ENCODE measurements at regions not wholly inside any gene's neighbourhood (a gene's known extent, or its start where the extent isn't known, plus 50 kb on each side); places are given as distances from the start of the nearest gene placed in this dataset.

DNA sequence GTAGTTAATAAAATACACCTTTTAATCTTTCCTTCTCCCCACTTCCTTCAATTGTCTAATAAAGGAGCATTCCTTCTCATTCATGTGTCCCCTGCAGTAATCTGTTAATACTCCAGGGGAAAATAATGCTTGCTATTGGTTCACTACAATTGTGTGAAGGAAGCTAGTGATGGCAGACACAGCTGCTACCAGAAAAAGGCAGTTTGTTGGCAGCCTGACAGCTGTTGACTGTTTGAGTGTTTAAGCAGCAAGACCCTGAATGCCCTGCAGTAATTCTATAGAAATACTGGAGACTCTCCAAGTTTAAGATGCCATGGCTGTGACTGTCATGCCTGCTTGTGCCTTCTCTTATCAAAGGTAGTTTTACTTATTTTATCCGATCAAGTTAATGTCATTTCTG lies 359.5 kb downstream of the C4orf33 start:
- no peak for FAIRE-seq
- no peak overlapping the region for H3K4me3 ChIP-seq (ENCODE audit: low read length in 3 of 3)
- TF ChIP-seq, protein P1, sequence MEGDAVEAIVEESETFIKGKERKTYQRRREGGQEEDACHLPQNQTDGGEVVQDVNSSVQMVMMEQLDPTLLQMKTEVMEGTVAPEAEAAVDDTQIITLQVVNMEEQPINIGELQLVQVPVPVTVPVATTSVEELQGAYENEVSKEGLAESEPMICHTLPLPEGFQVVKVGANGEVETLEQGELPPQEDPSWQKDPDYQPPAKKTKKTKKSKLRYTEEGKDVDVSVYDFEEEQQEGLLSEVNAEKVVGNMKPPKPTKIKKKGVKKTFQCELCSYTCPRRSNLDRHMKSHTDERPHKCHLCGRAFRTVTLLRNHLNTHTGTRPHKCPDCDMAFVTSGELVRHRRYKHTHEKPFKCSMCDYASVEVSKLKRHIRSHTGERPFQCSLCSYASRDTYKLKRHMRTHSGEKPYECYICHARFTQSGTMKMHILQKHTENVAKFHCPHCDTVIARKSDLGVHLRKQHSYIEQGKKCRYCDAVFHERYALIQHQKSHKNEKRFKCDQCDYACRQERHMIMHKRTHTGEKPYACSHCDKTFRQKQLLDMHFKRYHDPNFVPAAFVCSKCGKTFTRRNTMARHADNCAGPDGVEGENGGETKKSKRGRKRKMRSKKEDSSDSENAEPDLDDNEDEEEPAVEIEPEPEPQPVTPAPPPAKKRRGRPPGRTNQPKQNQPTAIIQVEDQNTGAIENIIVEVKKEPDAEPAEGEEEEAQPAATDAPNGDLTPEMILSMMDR (IDR thresholded peaks at IDR 0.05; ENCODE audit: borderline replicate concordance, extremely low read depth, insufficient read depth): no peak
- H3K9me3 ChIP-seq (ENCODE audit: control insufficient read depth in 2 of 3, insufficient read depth in 1 of 3, low read length in 3 of 3): no peaks in the 10 kb centered on the region
- no peaks in the 10 kb centered on the region for H3K27me3 ChIP-seq (ENCODE audit: control insufficient read depth, insufficient read depth, low read length)
- H3K9ac ChIP-seq (ENCODE audit: low read length in 3 of 3): no peak overlapping the region
- peak in 2 of 5 donors; percentile 4 to 18 for DNase-seq
- H3K27ac ChIP-seq (ENCODE audit: low read depth in 2 of 2, low read length in 2 of 2): no peak overlapping the region
- intact Hi-C loops (cut with DNase I): no loop called here
- H3K36me3 ChIP-seq (ENCODE audit: control insufficient read depth in 2 of 3, insufficient read depth in 3 of 3, low read length in 3 of 3): no peaks in the 10 kb centered on the region
- H3K4me1 ChIP-seq (ENCODE audit: control insufficient read depth in 2 of 3, insufficient read depth in 2 of 3, low read depth in 1 of 3, low read length in 3 of 3): no peaks in the 10 kb centered on the region

DNA sequence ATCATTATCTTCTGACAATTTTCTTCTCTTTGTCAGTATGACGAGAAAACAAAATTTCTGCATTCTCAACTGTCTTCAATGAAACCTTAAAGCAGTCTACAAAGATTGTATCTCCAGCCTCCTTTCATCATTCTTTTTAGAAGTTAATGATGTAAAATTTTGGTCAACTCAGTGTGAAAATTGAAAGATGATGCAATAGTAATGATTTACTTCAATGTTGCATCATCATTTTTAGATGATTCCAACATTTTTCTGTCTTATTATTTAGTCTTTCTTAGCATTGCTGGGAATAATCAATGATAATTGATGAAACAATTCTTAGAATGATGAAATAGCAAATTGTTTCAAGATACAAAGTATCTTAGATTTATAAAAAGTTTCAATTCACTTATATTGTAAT lies 372.7 kb downstream of the C4orf33 start:
- TF ChIP-seq, protein P1 (IDR thresholded peaks at IDR 0.05; ENCODE audit: borderline replicate concordance, extremely low read depth, insufficient read depth): no peak
- FAIRE-seq (no peak), DNase-seq (no peak)
- Histone ChIP-seq H3K9me3 (ENCODE audit: control insufficient read depth in 2 of 3, insufficient read depth in 1 of 3, low read length in 3 of 3) (no peaks in the 10 kb centered on the region), H3K4me3 (ENCODE audit: low read length in 3 of 3) (no peak overlapping the region), H3K9ac (ENCODE audit: low read length in 3 of 3) (no peak overlapping the region), H3K27ac (ENCODE audit: low read depth in 2 of 2, low read length in 2 of 2) (no peak overlapping the region), H3K27me3 (ENCODE audit: control insufficient read depth, insufficient read depth, low read length) (no peaks in the 10 kb centered on the region), H3K4me1 (ENCODE audit: control insufficient read depth in 2 of 3, insufficient read depth in 2 of 3, low read depth in 1 of 3, low read length in 3 of 3) (no peaks in the 10 kb centered on the region), H3K36me3 (ENCODE audit: control insufficient read depth in 2 of 3, insufficient read depth in 3 of 3, low read length in 3 of 3) (no peaks in the 10 kb centered on the region)
- intact Hi-C loops (cut with DNase I): no loop called here

DNA sequence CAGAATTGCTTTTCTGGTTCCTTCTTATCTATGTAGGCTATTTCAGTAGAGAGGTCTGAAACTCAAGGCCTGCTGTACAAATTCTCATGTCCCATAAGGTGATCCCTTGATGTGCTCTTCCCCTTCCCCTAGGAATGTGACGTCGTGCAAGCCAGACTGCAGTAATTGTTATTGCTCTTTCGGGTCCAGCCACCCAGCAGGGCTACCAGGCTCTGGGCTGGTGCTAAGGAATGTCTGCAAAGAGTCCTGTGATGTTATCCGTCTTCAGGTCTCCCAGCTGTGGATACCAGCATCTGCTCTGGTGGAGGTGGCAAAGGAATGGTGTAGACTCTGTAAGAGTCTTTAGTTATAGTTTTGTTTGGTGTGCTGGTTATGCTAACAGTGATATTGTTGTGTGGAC lies 378.7 kb downstream of the C4orf33 start:
- Histone ChIP-seq H3K9me3 (ENCODE audit: control insufficient read depth in 2 of 3, insufficient read depth in 1 of 3, low read length in 3 of 3) (no peaks in the 10 kb centered on the region), H3K4me1 (ENCODE audit: control insufficient read depth in 2 of 3, insufficient read depth in 2 of 3, low read depth in 1 of 3, low read length in 3 of 3) (no peaks in the 10 kb centered on the region), H3K36me3 (ENCODE audit: control insufficient read depth in 2 of 3, insufficient read depth in 3 of 3, low read length in 3 of 3) (no peaks in the 10 kb centered on the region), H3K9ac (ENCODE audit: low read length in 3 of 3) (no peak overlapping the region), H3K27me3 (ENCODE audit: control insufficient read depth, insufficient read depth, low read length) (no peaks in the 10 kb centered on the region), H3K27ac (ENCODE audit: low read depth in 2 of 2, low read length in 2 of 2) (no peak overlapping the region), H3K4me3 (ENCODE audit: low read length in 3 of 3) (no peak overlapping the region)
- TF ChIP-seq, protein P1 (IDR thresholded peaks at IDR 0.05; ENCODE audit: borderline replicate concordance, extremely low read depth, insufficient read depth): no peak
- intact Hi-C loops (cut with DNase I): no loop called here
- DNase-seq (no peak), FAIRE-seq (no peak)

DNA sequence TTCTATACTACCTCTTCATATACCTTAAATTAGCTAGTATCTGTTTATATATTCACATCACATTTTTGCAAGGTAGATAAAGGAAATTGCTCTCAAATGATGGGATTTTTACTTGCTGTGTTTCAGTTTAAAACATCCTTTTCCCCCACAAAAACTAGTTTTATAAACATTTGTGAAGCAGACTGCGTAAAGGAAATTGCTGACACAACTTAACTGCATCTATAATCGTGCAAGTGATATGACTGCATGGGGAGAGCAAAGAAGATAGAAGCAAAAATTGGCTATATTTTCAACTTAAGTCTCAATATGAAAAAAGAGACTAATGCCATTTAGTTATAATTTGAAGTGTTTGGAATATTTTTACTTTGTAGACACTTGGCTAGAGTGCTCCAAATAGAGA lies 385.2 kb downstream of the C4orf33 start:
- Histone ChIP-seq H3K9me3 (ENCODE audit: control insufficient read depth in 2 of 3, insufficient read depth in 1 of 3, low read length in 3 of 3) (no peaks in the 10 kb centered on the region), H3K4me3 (ENCODE audit: low read length in 3 of 3) (no peak overlapping the region), H3K9ac (ENCODE audit: low read length in 3 of 3) (no peak overlapping the region), H3K4me1 (ENCODE audit: control insufficient read depth in 2 of 3, insufficient read depth in 2 of 3, low read depth in 1 of 3, low read length in 3 of 3) (no peaks in the 10 kb centered on the region), H3K27ac (ENCODE audit: low read depth in 2 of 2, low read length in 2 of 2) (no peak overlapping the region), H3K27me3 (ENCODE audit: control insufficient read depth, insufficient read depth, low read length) (no peaks in the 10 kb centered on the region), H3K36me3 (ENCODE audit: control insufficient read depth in 2 of 3, insufficient read depth in 3 of 3, low read length in 3 of 3) (no peaks in the 10 kb centered on the region)
- TF ChIP-seq, protein P1 (IDR thresholded peaks at IDR 0.05; ENCODE audit: borderline replicate concordance, extremely low read depth, insufficient read depth): no peak
- no peak for FAIRE-seq
- intact Hi-C loops (cut with DNase I): no loop called here
- DNase-seq: no peak

Measured in kidney (tissue), 13 donors.